AML-193 (cell line): ENCODE measurements at regions not wholly inside any gene's neighbourhood (a gene's known extent, or its start where the extent isn't known, plus 50 kb on each side); places are given as distances from the start of the nearest gene placed in this dataset.
"Not testable (repeated sequence)": the region's sequence is repeated elsewhere in the genome, so short reads cannot be mapped to it uniquely, and the experiment has no call there.

Experiments used
- DNase-seq, 2 experiments: peaks; one replicate each; lab custom pipeline; 2025; lab: John Stamatoyannopoulos, UW

DNA sequence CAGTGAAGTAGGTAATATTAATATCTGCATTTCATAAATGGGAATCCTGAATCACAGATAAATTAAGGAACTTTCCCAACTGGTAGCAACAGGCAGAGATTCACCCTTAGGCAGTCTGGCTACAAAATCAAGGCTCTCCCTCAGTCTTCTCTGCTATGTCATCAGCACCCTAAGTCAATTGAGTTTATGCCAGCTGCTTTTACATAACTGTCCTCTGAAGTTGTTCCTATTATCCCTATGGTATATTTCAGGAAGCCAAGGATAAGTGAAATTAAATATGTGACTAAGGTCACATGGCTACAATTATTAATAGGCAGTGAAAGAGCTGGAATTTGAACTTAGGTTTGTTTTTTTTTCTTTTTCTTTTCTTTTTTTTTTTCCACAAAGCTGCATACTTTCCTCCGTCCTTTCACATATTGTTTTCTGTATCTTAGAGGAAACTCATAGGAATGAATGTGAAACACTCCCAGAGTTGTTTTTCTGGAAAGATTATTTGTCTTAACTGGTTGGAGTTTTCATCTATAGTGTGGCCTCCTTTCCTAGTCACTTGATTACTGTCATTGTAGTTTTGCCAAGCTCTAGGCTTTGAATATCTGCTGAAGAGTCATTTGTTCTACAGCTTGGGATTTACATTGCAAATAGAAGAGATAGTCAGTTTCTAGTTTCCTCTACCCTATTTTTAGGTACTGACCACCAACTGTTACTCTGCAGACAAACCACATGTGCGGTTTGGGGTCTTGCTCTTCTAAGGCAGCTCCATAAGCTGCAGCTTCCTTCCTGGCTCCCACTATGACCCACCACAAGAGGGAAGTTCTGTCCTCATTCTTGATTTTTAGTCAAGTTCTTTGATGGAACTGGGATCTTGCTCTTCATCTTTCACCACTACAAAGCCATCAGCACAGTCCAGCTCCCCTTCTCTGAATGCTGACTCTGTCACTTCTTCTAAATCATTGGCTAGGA is 338.0 kb upstream of the KIAA1217 start:
- peak; percentile 2 to 4 for DNase-seq

DNA sequence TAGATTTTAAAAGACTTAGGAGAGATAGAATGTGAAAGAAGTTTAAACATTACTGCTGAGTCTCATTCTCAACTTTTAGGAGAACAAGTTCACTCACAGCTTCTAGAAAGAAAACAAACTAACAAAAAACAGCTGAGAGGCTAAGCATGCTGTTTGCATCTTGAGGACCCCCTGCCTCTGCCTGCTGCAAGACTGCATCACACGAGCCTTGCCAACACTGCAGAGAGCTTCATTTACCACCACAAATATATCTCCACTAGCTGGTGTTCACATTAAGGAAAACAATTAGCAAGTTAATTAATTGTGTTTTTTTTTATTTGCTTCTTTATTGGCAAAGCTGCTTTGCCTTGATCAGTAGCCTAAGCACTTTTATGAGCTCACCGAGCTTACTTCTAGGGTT is 336.6 kb upstream of the KIAA1217 start:
- no peak for DNase-seq

DNA sequence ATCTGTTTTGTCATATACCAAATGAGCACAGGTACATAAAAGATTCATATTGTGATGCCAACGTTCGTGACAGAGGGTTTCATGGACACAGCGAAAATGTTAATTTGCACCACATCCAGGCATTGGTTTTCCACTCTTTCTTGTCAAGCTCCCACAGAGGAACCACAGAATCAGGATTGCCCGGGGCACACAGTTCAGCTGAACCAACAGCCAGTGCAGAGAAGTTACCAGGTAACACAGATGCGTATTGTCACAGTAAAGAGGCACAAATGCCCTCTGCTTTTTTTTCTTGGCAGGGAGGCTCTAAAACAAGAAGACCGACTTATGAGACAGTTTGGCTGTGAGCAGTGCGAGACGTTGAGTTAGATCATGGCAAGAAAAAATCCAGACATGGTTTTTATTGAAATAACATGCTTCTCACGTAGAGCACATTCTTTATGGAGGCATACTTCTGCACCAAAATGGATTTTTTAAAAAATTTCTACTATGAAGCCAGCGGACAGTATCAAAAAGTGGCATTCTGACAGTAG is 331.1 kb upstream of the KIAA1217 start:
- DNase-seq, result no peak

DNA sequence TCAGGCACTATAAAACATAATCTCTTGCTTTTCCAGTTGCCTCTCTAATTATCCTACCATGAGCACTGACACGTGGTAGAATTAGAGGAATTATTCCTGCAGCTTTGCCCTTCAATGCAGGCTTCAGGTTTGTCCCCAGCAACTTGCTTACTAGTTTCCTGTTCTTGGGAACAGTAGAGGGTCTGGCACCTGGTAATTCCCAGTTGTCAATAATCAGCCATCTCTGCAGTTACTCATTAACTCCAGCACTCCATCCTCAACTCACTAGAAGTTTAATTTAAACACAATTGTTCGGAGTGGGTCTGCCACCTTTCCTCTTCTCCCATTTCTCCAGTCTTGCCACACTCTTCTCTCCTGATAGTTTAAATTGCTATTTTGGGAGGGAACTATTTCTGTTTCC is 324.3 kb upstream of the KIAA1217 start:
- DNase-seq, result no peak

DNA sequence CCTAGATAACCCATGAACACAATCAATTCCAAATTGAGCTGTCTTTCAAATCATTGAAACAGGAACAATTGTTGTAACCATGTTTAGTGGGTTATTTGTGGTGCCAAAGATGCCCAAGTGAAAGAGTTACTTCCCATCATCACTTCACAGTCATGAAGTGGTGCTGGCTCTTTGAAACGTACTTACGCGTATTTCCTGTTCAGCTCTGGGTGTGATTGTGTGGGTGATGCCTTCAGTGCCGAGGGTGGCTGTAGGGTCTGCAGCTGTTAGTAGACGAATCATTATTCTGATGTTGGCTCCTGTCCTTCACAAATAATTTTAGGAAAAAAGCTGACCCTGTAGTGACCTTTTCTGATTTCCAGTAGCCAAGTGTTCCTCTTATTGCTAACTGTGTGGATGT is 323.1 kb upstream of the KIAA1217 start:
- no peak for DNase-seq

DNA sequence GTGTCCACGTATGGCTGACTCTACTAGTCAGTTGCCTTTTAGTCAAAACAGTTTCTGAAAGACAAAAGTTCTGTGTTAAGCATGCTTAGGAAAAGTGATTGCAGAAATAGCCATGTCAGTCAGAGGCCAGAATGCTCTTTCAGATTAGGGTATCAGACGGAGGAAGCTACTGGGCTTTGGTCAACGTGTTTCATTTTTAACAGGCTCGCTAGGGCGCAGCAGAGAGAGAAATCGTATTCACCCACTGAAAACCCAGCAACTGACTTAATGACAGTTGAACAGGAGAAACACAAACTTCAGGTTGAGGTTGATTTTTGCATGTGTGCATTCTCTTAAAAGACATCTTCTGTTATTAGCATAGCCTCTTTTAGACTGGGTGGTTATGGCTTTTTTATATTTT is 322.6 kb upstream of the KIAA1217 start:
- no peak for DNase-seq

DNA sequence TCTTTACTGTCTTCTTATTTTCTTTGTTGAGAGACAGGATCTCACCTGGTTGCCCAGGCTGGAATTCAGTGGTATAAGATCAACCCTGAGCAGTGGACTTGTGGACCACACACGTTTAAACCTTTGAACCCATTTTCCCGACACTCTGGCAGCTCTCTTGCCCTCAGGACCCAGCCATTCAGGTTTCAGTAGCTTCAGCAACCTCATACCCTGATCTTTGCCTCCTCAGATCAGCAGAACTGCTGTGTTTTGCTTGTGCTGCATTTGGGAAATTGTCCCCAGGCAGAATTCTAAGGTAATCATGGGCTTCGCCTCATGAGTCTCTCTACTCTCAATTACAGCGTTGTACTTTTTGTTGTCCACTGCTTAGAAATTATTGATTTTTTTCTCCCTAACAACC is 317.6 kb upstream of the KIAA1217 start:
- DNase-seq, result no peak

DNA sequence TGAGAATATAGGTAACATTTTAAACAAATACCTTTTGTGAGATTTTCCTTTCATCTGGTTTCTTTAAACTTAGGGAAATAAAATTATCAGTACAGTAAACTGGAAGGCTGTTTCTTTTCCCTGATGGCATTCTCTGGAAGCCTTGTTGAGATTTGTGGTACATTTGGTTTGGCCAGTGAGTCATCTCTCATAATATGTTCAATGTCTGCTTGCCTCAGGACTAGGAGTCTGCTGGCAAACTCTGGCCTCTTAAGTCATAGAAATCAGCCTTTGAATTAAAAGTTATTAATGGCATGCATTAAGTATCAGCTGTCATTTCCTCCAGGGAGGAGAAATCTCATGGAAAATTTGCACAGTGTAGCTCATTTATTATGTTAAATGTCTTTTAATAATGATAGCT is 316.6 kb upstream of the KIAA1217 start:
- DNase-seq, result no peak

DNA sequence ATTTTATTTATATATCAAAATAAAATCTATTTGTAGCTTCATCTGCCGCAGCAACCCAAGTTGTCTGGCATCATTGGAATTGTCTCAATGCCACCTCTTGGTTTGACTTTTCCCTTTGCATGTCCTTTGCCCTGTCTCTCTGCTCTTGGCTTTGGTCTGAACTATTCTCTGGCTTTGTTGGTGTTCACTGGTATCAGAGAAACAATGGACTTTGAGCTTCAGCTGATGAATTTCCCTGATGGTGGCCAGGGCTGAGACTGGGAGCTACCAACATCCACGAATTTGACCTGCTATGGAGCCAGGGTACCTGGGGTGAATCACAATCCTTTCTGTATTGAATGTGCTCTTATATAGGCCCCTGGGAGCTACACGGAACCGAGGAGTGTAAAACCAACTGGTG is 311.7 kb upstream of the KIAA1217 start:
- no peak for DNase-seq

DNA sequence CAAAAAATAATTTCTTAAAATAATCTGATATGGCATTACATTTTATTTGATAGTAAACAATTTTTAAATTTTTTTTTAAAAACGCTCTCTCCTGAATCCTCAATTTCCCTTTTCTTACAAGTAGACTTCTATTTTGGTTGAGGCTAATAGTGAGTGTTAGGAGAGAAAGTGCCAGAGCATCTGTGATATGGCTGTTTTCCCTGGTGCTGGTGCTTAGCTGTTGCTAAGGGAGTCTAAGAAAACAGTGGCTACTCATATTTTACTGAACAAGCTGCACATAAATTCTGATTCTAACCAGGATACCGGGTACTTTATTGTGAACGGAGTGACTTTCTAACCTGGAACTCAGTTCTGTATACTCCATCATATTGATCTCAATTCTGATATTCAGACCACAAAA is 311.1 kb upstream of the KIAA1217 start:
- DNase-seq, result no peak

DNA sequence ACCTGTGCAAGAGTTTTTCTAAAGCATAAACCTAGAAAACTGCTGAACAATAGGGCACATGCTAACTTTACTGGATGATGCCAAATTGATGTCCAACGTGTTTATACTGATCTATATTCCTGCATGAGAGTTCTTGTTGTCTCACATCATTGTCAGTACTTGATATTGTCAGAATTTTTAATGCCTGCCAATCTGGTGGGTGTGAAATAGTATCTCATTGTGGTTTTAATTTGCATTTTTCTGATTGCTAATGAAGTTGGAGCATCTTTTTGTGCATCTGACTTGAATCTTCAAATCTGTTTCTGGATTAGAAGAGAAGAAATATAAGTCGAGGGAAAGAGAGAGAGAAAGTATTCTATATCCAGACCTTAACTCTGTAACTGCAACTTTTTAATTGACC is 309.8 kb upstream of the KIAA1217 start:
- DNase-seq, result no peak

DNA sequence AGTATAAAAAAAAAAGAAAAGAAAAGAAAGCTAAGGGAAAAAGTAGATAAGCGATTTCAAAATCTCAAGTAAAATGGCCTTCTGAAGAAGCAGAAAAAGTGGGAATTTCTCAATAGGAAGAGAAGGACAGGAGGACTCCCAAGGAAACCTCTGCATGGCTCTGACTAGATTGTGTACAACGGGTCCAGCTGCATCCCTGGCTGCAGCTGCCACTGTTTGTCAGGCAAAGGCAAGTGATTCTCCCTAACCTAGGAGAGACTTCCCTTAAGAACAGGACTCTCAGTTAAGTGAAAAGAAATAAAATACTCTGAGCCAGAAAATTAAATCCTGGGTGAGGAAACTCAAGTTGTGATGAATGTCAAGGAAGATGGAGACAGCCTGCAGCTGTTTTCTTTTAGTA is 298.6 kb upstream of the KIAA1217 start:
- DNase-seq, result no peak

DNA sequence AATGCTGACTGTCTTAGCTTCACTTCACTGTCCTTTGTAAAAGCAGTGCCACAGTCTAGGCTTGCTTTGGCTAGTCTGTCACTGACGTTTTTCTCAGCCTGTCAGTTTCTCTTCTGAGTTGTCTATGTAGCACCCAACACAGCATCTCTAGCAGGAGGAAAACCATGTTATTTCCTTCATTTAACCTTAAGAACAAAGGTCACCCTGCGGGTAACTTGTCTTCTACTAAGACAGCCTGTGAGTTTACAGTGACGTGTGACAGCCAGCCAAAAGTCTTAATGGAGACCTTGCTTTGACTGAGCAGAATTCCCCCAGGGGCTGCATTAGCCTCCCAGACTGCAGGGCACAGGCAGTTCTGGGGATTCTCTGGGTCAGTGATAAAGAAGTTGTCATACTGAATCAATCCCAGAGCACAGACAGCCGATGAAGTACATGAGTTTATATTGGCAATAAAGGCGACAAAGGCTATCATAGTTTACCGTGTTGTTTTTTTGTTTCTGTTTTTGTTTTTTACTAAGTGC is 296.0 kb upstream of the KIAA1217 start:
- DNase-seq, result no peak

DNA sequence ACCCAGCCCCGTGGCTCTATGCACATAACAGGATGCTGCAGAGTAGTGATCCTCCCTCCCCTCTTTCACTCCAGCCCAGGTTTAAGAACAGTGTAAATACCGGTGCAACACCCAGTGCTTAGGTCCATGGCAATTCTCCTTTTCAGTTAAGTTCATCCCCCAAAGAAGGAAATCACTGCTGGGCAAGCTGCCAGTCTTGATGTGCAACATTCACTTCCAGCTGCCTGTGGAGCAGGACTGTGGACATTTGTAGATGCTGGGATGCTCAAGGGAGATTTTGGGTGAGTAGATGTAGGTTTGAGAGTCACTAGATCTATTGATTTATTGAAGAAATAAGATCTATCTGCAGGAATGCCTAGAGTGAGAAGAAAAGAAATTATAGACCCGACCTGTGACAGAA is 294.3 kb upstream of the KIAA1217 start:
- DNase-seq, result no peak

DNA sequence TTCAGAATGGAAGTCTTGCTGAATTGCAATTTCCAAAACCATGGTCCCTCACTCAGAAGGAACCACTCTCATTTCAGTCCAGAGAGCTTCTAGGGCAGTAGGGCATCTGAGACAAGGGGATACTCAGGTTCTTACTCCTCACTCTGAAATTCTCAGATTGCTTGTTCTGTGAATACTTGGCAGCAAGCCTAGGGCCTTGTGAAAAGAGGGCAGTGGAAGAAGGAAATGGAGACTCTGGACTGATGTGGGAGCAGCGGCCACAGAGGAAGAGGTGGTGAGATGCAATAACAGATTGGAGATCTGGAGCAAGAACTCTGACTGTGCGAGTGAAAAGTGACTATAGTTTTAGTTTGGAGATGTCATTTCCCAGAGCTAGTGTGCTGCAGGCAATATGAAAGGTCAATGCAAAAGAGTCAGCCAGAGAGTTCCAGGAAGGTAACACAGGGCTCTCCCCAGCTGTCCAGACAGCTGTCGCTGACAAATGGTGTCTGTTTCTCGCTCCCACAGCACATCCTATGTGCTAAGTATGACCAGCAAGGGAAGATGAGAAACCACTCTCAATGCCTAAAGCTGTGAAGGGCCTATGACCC is 291.6 kb upstream of the KIAA1217 start:
- DNase-seq, result no peak

DNA sequence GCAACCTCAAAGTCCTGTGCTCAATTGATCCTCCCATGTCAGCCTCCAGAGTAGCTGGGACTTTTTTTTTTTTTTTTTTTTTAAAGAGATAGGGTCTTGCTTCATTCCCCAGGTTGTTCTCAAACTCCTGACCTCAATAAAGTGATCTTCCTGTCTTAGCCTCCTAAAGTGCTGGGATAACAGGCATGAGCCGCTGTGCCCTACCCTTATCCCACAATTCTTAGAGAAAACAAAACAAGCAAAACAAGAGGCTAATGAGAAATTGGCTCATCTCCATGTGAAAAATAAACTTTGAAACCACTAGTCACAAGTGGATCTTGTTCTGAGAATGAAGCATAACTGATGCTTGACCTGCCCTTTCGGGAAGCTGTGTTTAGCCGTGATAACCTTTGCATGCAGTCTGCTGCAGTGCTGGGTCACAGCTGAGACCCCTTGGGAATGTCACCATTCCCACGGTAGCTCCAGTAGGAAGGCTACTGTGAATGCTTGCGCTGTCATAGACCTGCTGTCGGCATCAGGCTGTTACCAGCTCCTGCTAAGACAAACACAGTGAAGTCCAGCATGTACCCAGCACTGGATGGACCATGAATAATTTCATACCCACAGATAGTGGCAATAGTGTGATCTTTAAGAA is 290.7 kb upstream of the KIAA1217 start:
- DNase-seq, result no peak

DNA sequence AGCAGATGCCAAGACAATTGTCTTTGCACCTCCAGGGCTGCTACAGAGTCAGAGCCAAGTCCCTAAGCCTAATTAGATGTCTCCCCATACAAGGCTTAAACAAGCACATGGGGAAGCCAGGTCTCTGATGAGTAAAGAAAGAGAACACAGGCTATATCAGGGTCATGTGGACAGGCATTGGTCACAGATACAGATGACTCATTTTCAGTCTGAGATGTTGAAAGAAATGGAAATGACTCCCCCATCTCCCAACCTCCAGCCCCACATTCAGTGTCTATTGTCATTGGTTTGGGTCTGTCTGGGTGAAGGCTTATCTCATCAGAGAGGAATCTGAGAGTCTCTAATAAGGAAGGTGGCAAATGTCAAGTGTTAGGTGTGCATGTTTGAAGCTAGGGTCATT is 290.1 kb upstream of the KIAA1217 start:
- no peak for DNase-seq

DNA sequence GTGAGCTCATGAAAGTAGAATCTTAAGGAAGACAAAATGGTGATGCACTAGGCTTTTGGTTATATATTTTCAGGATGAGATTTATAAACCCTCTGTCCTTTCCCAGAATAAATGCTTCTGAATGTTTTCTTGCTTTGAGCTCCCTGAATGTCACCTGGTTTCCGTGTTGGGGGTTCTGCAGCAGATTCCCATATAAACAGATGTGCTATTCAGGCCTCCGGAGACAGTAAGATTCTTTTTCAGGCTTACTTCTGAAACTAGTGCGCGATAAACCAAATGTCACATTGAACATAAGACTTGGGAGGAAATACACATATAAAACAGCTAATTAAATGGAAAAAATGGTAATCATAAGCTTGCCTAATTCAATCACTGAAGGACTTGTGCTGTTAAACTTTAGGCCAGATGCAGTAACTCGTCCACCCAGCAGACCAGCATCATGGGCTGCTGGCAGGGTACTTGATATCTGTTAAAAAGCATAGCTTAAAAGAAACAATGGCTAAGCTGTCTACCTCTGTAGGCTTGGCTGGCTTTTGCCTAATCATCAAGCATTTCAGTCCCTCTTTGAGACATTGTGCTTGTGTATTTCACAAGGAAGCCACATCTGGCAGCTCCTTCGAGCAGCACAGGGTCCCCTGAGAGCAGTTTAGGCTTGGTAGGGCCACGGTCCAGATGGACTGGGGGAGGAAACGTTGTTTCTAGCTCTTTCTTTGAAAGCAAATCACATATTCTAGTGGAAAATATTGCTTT is 281.2 kb upstream of the KIAA1217 start:
- no peak for DNase-seq

DNA sequence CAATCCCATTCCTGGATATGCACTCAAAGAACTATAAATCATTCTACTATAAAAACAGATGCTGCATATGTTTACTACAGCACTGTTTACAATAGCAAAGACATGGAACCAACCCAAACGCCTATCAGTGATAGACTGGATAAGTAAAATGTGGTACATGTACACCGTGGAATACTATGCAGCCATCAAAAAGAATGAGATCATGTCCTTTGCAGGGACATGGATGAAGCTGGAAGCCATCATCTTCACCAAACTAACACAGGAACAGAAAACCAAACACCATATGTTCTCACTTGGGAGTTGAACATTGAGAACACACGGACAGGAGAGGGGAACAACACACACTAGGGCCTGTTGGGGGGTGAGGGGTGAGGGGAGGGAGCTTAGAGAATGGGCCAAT is 274.9 kb upstream of the KIAA1217 start:
- DNase-seq, result not testable (repeated sequence)

DNA sequence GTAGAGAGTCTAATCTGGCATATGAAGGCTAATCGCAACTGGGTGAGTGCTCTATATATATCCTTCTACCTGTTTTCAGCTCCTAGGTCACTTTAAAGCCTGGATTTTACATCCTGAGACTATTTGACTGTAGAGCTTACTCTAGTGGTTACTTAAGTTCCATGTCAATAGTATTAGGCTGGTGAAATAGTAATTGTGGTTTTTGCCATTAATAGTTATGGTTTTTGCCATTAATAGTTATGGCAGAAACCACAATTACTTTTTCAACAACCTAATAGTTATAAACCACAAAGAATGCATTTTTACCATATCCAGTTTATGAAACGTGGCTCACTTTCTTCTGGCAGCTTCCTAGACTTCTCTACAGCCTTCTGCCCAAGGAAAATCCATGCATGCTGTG is 263.1 kb upstream of the KIAA1217 start:
- no peak for DNase-seq

DNA sequence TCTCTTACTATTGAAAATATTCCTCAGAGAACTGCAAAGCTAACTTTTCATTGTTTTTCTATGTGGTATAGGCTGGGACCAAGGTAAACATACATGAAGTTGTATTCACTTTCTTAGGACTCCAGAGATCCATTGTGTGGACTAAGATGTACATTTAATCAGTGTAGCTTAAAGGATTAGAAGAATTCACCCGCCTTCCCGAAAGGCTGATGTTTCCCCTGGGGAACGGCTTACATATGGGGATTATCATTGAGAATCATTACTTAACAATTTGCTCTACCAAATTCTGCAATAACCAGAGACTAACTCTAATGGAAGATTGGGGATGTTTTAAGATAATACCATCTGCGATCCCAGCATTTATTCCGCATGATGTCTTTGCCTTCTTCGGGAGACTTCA is 257.1 kb upstream of the KIAA1217 start:
- DNase-seq, result no peak
